Endothelial cell of umbilical vein (primary cell): ENCODE measurements at regions not wholly inside any gene's neighbourhood (a gene's known extent, or its start where the extent isn't known, plus 50 kb on each side); places are given as distances from the start of the nearest gene placed in this dataset.

ENCODE experiments used
- BruUV-seq: library from RNA; stranded (reverse); fragments of 400-500 nt; replicated peaks from 2 replicates; lab custom pipeline; 2021; lab: Mats Ljungman, UMichigan
- CTCF ChIA-PET: fragments of 300-600, 350-600 bp; sonication (Branson Sonifier 250); formaldehyde crosslinking; loops from one replicate; lab custom pipeline; 2021; ENCODE audit warnings: antibody characterized with exemption, inconsistent platforms; lab: Charles Lee
- POLR2A ChIA-PET: fragments of 300-600, 350-600 bp; sonication (Branson Sonifier 250); formaldehyde crosslinking; loops from one replicate; lab custom pipeline; 2021; ENCODE audit warnings: antibody characterized with exemption, inconsistent platforms; lab: Charles Lee
- DNase-seq: peaks from one replicate; pipeline ENCODE4 v3.0.0-alpha.2; 2011; ENCODE audit warnings: low read depth, low spot score
- FAIRE-seq: peaks from 2 replicates; lab custom pipeline; 2011; peaks lifted over from hg19 to GRCh38; lab: Jason Lieb, UNC
- H2AFZ ChIP-seq: 2 replicates; pipeline ENCODE4 v1.6.0; 2012; ENCODE audit warnings: low read depth, low read length, control low read depth, inconsistent platforms
- H3K27ac ChIP-seq: 2 replicates; pipeline ENCODE4 v1.5.1; 2011; ENCODE audit warnings: low read depth, mild to moderate bottlenecking, control low read depth, low read length, moderate library complexity; ENCODE audit not compliant: insufficient read depth
- H3K27me3 ChIP-seq, 2 experiments: 2 replicates each; pipeline versions ENCODE4 v1.6.0 to v1.6.1; 2011; ENCODE audit warnings: low read length in 2 of 2, mixed read lengths in 1 of 2; ENCODE audit not compliant: control insufficient read depth in 2 of 2, insufficient read depth in 2 of 2
- H3K36me3 ChIP-seq, 2 experiments: 2 replicates in 1 of 2; 3 replicates in 1 of 2; pipeline ENCODE4 v1.5.1; 2011; ENCODE audit warnings: low read length in 2 of 2, mild to moderate bottlenecking in 1 of 2, moderate library complexity in 1 of 2; ENCODE audit not compliant: control insufficient read depth in 2 of 2, insufficient read depth in 2 of 2; ENCODE audit errors: extremely low read depth in 1 of 2
- H3K4me1 ChIP-seq: 3 replicates; pipeline ENCODE4 v1.5.1; 2011; ENCODE audit warnings: mild to moderate bottlenecking, low read length; ENCODE audit not compliant: control insufficient read depth, insufficient read depth; ENCODE audit errors: extremely low read depth
- H3K4me2 ChIP-seq: 2 replicates; pipeline ENCODE4 v1.6.1; 2011; ENCODE audit warnings: low read length, control low read depth, mixed read lengths; ENCODE audit not compliant: insufficient read depth
- H3K4me3 ChIP-seq, 3 experiments: fragments of 200-600 bp in 1 of 3; sonication (generic), shearing (Covaris generic) in 1 of 3; replicated peaks in 1 of 3; 2 replicates each; pipeline ENCODE4 v1.5.1; 2011 to 2016; ENCODE audit warnings: control low read depth in 3 of 3, low read length in 3 of 3, mild to moderate bottlenecking in 2 of 3, inconsistent platforms in 1 of 3, low read depth in 1 of 3, moderate library complexity in 1 of 3; ENCODE audit not compliant: insufficient read depth in 1 of 3
- H3K79me2 ChIP-seq: 2 replicates; pipeline ENCODE4 v1.6.0; 2012; ENCODE audit warnings: low read length, inconsistent platforms; ENCODE audit not compliant: control insufficient read depth, insufficient read depth
- H3K9ac ChIP-seq: replicated peaks from 2 replicates; pipeline ENCODE3; 2011; ENCODE audit warnings: low read length, control low read depth; ENCODE audit not compliant: insufficient read depth; ENCODE audit errors: extremely low read depth
- H3K9me1 ChIP-seq: replicated peaks from 3 replicates; pipeline ENCODE4 v1.6.0; 2011; ENCODE audit warnings: mild to moderate bottlenecking, low read length; ENCODE audit not compliant: control insufficient read depth, insufficient read depth; ENCODE audit errors: extremely low read depth
- H3K9me3 ChIP-seq: replicated peaks from 2 replicates; pipeline ENCODE4 v1.5.1; 2012; ENCODE audit warnings: low read length, inconsistent platforms; ENCODE audit not compliant: control insufficient read depth, insufficient read depth
- H4K20me1 ChIP-seq: replicated peaks from 2 replicates; pipeline ENCODE3; 2011; ENCODE audit warnings: mild to moderate bottlenecking, low read length; ENCODE audit not compliant: control insufficient read depth, insufficient read depth; ENCODE audit errors: extremely low read depth
- CTCF ChIP-seq, 2 donors: IDR thresholded peaks; 1 replicate in 1 of 2; 2 replicates in 1 of 2; pipeline ENCODE4 v1.5.1; 2011; ENCODE audit warnings: low read length in 2 of 2, mild to moderate bottlenecking in 2 of 2, moderate library complexity in 2 of 2, control low read depth in 1 of 2, inconsistent platforms in 1 of 2, low read depth in 1 of 2; ENCODE audit not compliant: insufficient read depth in 1 of 2; ENCODE audit errors: extremely low read depth in 1 of 2
- EZH2 ChIP-seq: IDR thresholded peaks from 2 replicates; pipeline ENCODE4 v1.6.1; 2012; ENCODE audit warnings: borderline replicate concordance, low read depth, mild to moderate bottlenecking, moderate library complexity, low read length, inconsistent platforms; ENCODE audit not compliant: severe bottlenecking
- FOS ChIP-seq: IDR thresholded peaks from 2 replicates; pipeline ENCODE4 v1.6.1; 2011; ENCODE audit warnings: mild to moderate bottlenecking, low read length, moderate library complexity, borderline replicate concordance; ENCODE audit not compliant: insufficient read depth
- GATA2 ChIP-seq: IDR thresholded peaks from 2 replicates; pipeline ENCODE4 v1.7.0; 2011; ENCODE audit warnings: low read depth, mild to moderate bottlenecking, moderate library complexity, mixed read lengths, low read length; ENCODE audit not compliant: insufficient read length, insufficient read depth
- JUN ChIP-seq: IDR thresholded peaks from 2 replicates; pipeline ENCODE4 v1.6.1; 2011; ENCODE audit warnings: borderline replicate concordance, low read depth; ENCODE audit not compliant: insufficient read length, insufficient read depth
- MAX ChIP-seq: IDR thresholded peaks from 2 replicates; pipeline ENCODE4 v1.6.1; 2011; ENCODE audit not compliant: insufficient read depth, insufficient read length
- MYC ChIP-seq: IDR thresholded peaks from one replicate; pipeline ENCODE4 v1.6.1; 2011; ENCODE audit warnings: mild to moderate bottlenecking, low read depth, low read length
- POLR2A ChIP-seq: IDR thresholded peaks from 2 replicates; pipeline ENCODE4 v1.6.1; 2012; ENCODE audit warnings: low read depth, mild to moderate bottlenecking, control low read depth, low read length
- POLR2AphosphoS5 ChIP-seq: IDR thresholded peaks from 2 replicates; pipeline ENCODE4 v1.6.1; 2012; ENCODE audit warnings: low read depth, mild to moderate bottlenecking, control low read depth, low read length, moderate library complexity; ENCODE audit not compliant: insufficient read depth
- dilution Hi-C: fragments of 300-500 bp; cut with MboI; formaldehyde crosslinking; loops from one replicate; pipeline ENCODE4 v1.15.0; 2019; ENCODE audit warnings: low sequenced_read_pairs; ENCODE audit not compliant: extremely low pct_ligation_motif_present
- intact Hi-C: fragments of 100-400 bp; cut with micrococcal nuclease; formaldehyde crosslinking; loops from one replicate; pipeline ENCODE4 v1.10.0; 2022

GRCh38 chr22:48425641-48426040, 1402.0 kb downstream of the BRD1 start:
- intact Hi-C loops: no loop called here
- no peak for TF ChIP-seq FOS
- TF ChIP-seq GATA2: no peak
- TF ChIP-seq EZH2: no peak
- TF ChIP-seq POLR2A: no peak
- TF ChIP-seq POLR2AphosphoS5: no peak
- no peak for TF ChIP-seq MYC
- TF ChIP-seq CTCF (IDR thresholded peaks at IDR 0.05; ENCODE audit: extremely low read depth in 1 of 2, insufficient read depth in 1 of 2, low read depth in 1 of 2, low read length in 2 of 2): no peak
- no peak for TF ChIP-seq MAX
- TF ChIP-seq JUN: no peak
- dilution Hi-C loops: no loop called here
- Histone ChIP-seq H3K79me2 (no peaks in the 10 kb centered on the region), H3K27me3 (no peaks in the 10 kb centered on the region), H2AFZ (no peak overlapping the region), H3K9ac (no peak overlapping the region), H3K36me3 (no peaks in the 10 kb centered on the region), H3K4me1 (no peaks in the 10 kb centered on the region), H3K4me3 (no peak overlapping the region), H4K20me1 (no peaks in the 10 kb centered on the region), H3K27ac (no peak overlapping the region), H3K9me1 (no peaks in the 10 kb centered on the region), H3K9me3 (peaks cover 12% of the 10 kb centered on the region), H3K4me2 (no peak overlapping the region)
- DNase-seq (no peak), FAIRE-seq (no peak)
- BruUV-seq: no TSS peak
- ChIA-PET CTCF (no interaction called here), POLR2A (no interaction called here)
